ENCODE measurements at regions not wholly inside any gene's neighbourhood (a gene's known extent, or its start where the extent isn't known, plus 50 kb on each side); places are given as distances from the start of the nearest gene placed in this dataset.

- DNase-seq (ENCODE audit: low spot score) = no peak
These were observed 520.7 kb downstream of the QKI start for GRCh38 chr6:163935158-163935762.

GRCh38 chr6:163930012-163930411 lies 515.5 kb downstream of the QKI start:
- DNase-seq (ENCODE audit: low spot score) = no peak

DNA sequence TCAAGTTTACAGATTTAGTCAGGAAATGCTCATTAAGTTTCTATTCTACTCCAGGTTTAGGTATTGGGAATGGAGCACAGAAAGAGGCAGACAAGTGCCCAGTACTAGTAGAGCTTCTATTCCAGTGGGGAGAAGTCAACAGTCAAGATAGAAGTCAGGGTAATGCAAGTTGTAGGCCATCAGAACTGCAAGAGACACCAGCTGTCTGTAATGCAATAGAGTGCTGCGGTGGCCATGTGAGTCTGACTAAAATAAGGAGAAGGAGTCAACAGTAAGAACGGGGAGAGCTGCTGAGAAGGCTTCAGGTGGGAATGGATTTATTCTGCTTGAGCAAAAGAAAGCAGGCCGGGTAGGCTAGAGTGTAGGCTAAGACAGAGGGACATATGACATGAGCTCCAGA lies 515.0 kb downstream of the QKI start:
- no peak for DNase-seq (ENCODE audit: low spot score)

GRCh38 chr6:163926642-163927041 lies 512.1 kb downstream of the QKI start:
- DNase-seq (ENCODE audit: low spot score) = no peak

DNA sequence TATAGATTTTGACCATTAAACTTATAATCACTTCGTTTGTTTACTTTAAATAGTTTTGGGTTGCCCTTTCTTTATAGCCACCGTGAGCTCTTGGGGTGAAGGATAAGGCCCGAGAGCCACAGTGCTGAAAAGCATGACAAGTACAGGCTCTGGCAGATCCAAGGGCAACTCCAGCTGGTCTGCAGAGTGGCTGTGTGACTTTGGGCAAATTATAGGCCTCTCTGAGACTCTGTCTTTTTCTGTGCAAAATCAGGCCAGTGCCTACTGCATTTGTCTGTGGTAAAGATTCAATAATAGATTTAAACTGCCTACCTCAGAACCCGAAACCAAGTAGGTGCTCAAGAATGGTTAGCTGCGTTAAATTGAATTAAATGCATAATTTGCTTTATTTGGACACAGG lies 511.3 kb downstream of the QKI start:
- DNase-seq (ENCODE audit: low spot score) = no peak

DNA sequence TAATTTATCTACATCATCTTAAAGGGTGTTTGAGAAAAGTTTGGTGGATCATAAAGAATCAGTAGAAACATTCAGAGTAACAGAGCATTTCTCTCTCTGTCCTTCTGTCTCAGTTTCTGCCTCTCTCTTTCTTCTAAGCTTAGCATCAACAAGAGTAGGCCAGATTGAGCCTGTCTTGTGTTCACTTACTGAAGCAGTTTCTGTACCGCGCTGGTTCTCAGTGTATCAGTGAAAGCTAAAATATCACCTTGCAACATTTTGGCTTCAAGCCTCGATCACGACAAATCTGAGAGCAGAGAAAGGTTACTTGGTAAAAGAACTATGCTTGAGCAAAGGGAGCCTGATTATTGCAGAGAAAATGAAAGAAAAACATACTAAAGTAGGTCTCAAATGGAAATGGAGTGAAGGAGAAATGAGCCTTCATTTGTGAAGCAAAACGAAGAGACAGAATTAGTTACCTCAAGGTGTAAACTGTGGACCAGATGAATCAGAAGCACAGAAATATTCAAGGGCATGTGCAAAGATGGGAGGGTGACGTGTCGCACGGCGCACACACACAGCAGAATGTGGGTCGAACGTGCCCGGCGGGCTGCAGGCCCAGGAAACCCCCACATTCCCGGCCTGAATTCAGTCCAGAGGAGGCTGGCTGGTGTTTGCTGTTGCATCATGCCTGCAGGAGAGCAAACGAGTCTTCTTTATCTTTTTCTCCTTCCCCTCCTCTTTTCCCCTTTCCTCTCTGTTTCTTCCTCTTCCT lies 509.3 kb downstream of the QKI start:
- no peak for DNase-seq (ENCODE audit: low spot score)

DNA sequence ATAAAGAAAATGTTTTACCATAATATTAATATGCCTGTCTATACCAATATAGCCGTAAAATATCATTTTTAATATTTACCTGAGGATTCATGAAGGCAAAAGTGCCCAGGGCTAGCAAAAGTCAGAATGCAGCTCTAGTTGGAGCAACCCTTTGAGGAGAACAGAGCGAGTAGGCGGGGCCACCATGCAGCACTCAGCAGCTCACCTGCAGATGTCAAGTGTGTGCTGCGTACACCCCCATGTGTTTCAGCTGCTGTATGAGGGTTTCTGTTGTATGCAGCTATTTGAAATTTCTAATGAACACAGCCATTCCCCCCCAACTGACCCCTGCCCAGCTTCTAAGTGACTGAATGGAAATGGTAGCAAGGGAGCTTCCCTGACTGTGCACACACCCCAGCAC lies 508.0 kb downstream of the QKI start:
- no peak for DNase-seq (ENCODE audit: low spot score)

GRCh38 chr6:163919652-163920051 lies 505.1 kb downstream of the QKI start:
- no peak for DNase-seq (ENCODE audit: low spot score)

- DNase-seq (ENCODE audit: low spot score) = no peak
These were observed 502.0 kb downstream of the QKI start for GRCh38 chr6:163916315-163917081.

DNA sequence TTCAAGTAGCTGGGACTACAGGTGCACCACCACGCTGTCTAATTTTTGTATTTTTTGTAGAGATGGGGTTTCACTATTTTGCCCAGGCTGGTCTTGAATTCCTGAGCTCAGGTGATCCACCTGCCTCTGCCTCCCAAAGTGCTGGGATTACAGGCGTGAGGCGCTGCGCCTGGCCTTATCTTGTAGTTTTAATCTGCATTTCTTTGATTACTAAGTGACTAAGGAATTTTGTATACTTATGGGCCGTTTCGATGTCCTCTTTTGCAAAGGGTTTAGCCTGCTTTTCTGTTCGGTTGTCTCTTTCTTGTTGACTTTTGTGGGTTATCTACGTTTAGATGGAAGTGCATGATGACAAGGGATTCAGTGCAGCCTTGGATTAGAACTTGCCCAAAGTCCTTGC lies 500.6 kb downstream of the QKI start:
- DNase-seq (ENCODE audit: low spot score) = no peak

GRCh38 chr6:163913045-163913444 lies 498.5 kb downstream of the QKI start:
- DNase-seq (ENCODE audit: low spot score) = no peak

DNA sequence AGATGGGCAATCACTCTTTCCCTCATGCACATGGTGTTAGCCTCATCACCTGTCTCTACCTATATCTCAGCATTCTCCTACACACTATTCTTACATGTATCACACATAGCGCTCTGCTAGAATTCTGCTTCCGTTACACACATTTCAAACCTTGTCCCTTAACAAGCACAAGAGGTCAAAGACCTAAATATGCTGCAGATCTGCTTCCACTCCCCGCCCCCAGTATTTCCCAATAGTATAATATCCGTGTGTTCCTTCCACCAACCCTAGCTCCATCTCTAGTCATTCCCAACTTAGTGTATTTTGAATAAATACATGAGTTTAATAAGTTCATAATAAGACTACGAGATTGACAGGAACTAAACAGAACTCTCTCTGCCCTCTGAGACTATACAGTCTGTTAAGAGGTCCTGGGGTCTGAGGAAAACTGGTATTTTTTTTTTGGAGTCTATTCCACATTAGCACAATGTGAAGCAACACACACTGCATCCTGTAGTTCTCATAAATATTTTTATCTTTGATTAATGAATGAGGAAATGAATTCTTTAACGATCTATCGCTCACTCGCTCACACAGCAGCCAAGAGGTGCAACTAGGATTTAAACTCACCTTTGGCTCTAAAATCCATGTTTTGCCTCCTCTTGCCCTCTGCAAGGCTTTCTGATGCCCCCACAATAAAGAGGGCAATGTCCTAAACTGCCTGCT lies 491.6 kb downstream of the QKI start:
- DNase-seq (ENCODE audit: low spot score) = no peak

DNA sequence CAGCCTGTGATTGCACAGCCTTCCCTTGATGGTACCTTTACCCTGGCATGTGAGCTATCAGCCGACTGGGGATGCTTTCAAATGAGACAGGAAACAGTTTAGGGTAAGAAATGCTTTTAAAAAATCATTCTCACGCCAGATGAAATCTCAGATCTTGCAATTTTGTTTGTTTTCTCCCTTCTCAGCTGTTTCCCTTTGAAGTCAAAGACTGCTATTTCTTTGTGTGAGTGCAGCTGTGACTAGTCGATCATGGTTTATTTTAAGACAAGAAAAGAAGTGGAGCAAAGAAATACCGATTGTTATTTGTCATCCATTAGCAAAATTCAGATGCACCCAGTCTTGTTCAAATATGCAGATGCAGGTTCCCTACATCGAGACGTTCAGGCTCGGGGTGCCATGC lies 489.7 kb downstream of the QKI start:
- DNase-seq (ENCODE audit: low spot score) = no peak

GRCh38 chr6:163903541-163903940 lies 489.0 kb downstream of the QKI start:
- no peak for DNase-seq (ENCODE audit: low spot score)

DNA sequence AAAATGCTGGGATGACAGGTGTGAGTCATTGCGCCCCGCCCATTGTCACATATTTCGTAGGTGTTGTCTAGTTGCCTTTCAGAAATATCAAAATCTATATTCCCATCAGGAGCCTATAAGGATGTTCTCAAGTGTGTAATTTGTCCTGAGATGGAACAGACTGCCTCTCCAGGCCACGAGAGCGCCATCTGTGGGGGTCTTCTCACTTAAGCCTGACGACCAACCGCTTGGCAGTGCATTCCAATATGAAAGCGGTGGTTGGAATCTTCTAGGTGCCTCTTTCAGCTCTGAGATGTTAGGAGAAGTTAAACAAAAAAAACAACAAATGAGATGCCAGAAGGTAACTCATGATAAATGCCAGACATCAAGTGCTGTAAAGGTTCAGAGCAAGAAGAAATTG lies 488.5 kb downstream of the QKI start:
- no peak for DNase-seq (ENCODE audit: low spot score)

DNA sequence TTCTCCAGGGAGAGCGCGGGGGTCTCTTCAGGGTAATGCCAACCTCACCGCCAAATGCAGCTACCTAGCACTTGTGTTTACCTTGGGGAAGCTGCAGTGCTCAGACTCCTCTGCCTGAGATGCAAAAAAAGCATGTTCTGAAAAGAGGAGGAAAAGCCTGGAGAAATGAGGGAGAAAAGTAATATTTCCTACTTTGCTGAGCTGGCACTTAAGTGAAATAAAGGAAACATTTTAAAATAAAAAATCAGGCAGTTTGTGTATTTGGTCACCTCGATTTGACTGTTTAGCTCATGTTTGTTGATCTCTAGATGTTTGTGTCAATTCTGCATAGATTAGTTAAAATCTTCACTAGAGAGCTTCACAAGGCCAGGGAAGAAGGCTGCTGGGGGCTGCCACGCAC lies 487.2 kb downstream of the QKI start:
- DNase-seq (ENCODE audit: low spot score) = no peak

DNA sequence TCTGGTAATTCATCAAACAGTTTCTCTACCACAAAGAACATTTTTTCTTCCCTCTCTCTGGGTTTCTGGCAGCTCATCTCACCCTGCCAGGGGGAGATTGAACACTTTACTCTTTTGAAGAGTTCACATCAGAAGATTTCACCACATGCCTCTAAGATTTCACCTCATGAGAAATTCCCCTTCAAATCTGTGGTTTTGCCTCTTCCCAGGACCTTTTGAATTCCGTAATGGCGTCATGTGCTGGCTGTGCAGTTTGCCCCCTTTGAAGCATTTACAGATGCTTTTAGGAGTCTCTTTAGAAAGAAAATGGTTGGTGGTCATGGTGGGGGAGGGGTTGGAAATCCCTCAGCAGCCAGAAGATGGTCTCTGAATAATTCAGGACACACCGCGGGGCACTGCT lies 486.1 kb downstream of the QKI start:
- DNase-seq (ENCODE audit: low spot score) = no peak

DNA sequence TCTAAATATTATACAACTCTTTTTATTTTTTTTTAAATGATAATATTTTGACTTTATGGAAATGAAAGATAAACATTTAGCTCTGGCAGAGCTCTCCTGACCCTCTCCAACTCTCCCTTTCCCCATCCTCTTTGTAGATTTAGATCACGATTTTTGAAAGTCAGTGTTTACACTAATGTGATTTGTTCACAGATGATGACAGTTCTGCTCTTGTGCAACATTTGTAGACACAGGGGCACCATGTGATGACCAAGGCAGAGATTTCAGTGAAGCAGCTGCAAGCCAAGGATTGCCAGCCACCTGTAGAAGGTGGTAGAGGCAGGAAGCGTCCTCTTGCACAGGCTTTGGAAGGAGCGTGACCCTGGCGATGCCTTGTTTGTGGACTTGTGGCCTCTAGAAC lies 483.2 kb downstream of the QKI start:
- DNase-seq (ENCODE audit: low spot score) = peak; percentile 5

DNA sequence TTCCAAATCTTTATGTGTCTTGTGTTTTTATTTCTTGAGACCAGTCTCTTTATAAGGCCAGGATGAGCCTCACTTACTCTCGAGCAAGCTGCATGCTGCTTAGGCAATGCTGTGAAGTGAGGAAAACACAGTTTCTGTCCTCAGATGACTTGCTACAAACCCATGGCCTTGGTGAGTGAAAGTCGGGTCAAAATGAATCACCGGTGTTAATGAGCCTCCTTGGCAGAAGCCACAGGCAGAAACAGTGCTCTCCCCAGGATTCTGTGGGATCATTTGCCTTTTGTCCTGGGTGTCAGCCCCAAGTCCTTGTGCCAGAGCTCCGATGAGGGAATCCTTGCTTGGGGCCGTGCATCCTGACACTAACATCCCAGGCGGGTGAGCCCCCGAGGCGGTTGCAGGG lies 482.5 kb downstream of the QKI start:
- DNase-seq (ENCODE audit: low spot score) = no peak

DNA sequence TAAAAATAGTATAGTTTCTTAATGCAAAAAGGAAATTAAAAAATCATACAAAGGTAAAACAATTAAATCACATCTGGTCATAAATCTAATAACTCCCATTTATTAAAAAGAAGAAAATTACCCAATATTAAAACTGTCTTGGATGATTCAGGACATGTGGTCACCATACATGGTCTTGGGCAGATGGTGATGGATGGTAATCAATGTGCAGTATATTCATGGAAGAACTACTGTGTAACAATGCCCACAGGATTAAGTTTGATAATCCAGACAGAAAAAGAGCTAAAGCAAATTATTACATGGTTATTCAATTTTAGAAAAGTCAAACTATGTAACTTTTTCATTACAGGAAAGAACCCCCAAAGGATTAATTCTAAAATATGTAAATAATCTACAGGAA lies 480.6 kb downstream of the QKI start:
- no peak for DNase-seq (ENCODE audit: low spot score)

DNA sequence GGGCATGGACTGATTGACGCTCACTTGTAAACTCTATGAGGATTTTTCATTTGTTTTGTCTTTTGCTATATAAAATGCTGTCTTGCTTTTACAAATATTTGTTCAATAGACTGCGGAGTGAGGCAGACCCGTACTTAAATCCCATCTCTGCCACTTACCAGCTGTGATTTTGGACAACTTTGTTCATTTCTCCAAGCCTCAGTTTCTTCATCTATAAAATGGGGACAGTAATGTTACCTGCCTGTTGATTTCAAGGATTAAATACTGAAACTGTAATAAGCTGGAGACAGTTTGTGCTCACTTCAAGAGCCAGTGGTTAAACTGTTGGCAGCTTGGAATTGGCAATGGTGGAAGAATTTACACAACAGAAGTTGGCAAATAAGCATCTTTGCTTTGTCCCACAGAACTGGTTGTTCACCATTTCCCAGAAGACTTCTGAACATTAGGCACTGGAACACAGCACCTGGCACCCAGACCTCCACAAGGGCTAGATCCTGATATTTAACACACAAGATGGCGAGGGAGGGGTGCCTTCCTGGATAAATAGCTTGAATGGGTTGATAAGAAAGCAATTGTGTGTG lies 479.2 kb downstream of the QKI start:
- no peak for DNase-seq (ENCODE audit: low spot score)

All from SK-N-DZ (cell line).